Fibroblast of pulmonary artery (primary cell): ENCODE measurements at regions not wholly inside any gene's neighbourhood (a gene's known extent, or its start where the extent isn't known, plus 50 kb on each side); places are given as distances from the start of the nearest gene placed in this dataset.

Experiments used
- DNase-seq: peaks from one replicate; pipeline ENCODE4 v3.0.0-alpha.2; 2010; ENCODE audit warnings: low read depth
- H3K4me3 ChIP-seq: replicated peaks from 2 replicates; pipeline ENCODE4 v1.5.1; 2011; ENCODE audit warnings: low read depth, mild to moderate bottlenecking, control low read depth, low read length, moderate library complexity
- CTCF ChIP-seq: IDR thresholded peaks from 2 replicates; pipeline ENCODE4 v1.5.1; 2011; ENCODE audit warnings: mild to moderate bottlenecking, control low read depth, low read length, inconsistent platforms; ENCODE audit errors: missing control alignments

GRCh38 chr10:120746001-120746777 lies 105.0 kb upstream of the WDR11 start:
- TF ChIP-seq CTCF: no peak
- no peak for DNase-seq
- no peak overlapping the region for H3K4me3 ChIP-seq

GRCh38 chr10:120748519-120748918 lies 102.6 kb upstream of the WDR11 start:
- DNase-seq: no peak
- no peak overlapping the region for H3K4me3 ChIP-seq
- TF ChIP-seq CTCF: no peak

- TF ChIP-seq CTCF: no peak
- no peak for DNase-seq
- H3K4me3 ChIP-seq: no peak overlapping the region
Measured at GRCh38 chr10:120749072-120749471, 102.1 kb upstream of the WDR11 start.

- no peak for TF ChIP-seq CTCF
- H3K4me3 ChIP-seq: no peak overlapping the region
- no peak for DNase-seq
Measured at GRCh38 chr10:120749856-120750566, 101.2 kb upstream of the WDR11 start.

GRCh38 chr10:120755771-120756170 lies 95.4 kb upstream of the WDR11 start:
- DNase-seq: no peak
- TF ChIP-seq CTCF: no peak
- H3K4me3 ChIP-seq: no peak overlapping the region

- DNase-seq: peak; percentile 4
- no peak overlapping the region for H3K4me3 ChIP-seq
- no peak for TF ChIP-seq CTCF
Measured at GRCh38 chr10:120760253-120760652, 90.9 kb upstream of the WDR11 start.
